Germinal center (tissue), 1 donor: ENCODE measurements at regions not wholly inside any gene's neighbourhood (a gene's known extent, or its start where the extent isn't known, plus 50 kb on each side); places are given as distances from the start of the nearest gene placed in this dataset.
"Not testable (repeated sequence)": the region's sequence is repeated elsewhere in the genome, so short reads cannot be mapped to it uniquely, and the experiment has no call there.

ENCODE experiments used
- DNase-seq: peaks from one replicate; pipeline ENCODE4 v3.0.0; 2012; ENCODE audit warnings: mixed read lengths, low spot score

DNA sequence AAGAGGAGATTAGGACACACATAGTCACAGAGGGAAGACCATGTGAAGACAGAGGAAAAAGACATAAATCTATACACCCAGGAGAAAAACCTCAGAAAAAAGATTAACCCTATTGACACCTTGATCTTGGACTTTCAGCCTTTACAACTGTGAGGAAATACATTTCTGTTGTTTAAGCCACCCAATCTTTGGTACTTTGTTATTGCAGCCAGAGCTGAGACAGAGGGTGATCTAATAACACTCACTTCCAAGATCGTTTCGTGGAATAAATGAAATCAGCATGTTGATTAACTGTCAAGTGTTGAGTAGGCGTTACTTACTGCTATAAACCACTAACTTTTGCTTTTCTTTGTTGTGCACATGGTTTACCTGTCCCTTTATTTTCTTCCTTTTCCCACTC is 361.2 kb upstream of the RIOK2 start:
- DNase-seq: no peak

DNA sequence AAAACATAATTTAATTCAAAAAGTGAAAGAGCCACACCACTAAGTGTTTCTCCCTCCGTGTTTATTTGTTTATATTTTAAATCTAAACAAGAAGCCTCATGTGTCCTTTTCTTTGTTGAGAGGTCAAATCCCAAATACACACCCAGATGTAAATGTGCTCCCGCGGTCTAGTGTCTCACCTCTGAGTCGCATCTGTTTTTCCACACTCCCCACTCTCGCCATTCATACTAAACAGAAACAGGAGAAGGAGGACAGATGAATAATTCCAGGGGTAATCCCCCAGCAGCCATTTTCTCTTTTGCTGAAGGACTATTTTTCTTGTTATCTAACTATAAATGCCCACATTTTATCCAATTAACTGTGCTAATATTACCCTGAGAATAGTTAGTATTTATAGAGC is 361.6 kb upstream of the RIOK2 start:
- no peak for DNase-seq

DNA sequence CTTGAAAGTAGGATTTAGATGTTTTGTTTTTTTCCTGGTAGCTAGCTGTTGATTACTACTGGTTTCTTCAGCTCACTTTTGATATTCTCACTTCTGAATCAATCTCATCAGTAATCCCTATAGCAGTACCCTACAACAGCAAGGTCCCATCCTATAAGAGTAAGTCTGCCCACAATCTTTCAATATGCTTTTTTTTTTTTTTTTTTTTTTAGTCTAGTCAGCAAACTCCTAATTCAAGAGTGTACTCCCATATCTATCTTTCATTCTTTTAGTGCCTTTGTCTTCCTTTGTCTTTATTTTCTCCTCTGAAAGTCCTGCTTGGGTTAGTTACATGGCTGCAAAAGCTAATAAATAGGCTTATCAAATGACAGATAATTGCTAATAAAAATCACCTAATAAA is 362.4 kb upstream of the RIOK2 start:
- DNase-seq: no peak

DNA sequence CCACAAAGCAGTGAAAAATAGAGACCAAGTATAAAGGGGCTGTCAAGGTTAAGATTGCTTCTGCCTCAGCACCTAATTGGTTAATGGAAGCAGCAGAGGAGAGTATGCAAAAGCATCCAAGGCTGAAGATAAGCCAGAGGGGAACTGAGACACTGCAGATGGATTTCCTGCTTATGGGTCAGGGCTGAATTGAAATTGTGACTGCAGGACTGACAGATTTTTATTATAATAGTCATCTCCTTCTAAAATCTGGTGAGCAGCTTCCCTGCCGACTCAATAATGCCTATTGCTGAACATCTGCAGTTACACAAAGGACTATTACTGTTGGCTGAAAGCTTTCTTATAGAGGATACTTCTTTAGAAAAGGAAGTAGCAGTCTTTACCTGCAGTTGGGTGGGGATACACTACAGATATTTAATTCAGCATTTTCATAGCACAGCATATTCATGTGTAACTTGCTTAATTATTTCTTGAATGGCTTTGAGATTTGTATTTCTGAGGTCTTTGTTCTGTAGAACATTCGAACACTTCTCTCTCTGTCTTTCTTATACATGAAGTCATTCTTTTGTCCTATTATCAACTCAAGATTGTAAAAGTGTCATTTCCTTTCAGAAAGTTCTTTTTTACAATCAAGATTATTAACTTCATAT is 363.0 kb upstream of the RIOK2 start:
- no peak for DNase-seq

DNA sequence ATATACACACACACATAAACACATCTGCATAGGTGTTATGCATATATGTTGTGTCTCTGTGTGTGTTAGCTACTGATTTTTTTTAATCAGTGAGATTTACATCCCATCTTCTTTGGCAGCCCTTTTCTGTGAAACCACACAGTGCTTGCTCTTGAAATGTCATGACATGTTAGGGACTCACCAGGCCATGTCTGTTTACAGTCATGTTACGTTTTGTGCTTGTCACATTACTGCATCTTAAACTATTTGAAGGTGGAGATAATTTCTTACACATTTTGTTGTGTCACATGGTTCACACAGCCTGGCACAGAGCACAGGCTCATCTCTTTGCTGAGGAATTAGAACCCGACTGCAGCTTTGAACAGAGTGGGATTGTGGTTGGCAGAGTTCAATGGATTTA is 364.4 kb upstream of the RIOK2 start:
- DNase-seq: no peak

DNA sequence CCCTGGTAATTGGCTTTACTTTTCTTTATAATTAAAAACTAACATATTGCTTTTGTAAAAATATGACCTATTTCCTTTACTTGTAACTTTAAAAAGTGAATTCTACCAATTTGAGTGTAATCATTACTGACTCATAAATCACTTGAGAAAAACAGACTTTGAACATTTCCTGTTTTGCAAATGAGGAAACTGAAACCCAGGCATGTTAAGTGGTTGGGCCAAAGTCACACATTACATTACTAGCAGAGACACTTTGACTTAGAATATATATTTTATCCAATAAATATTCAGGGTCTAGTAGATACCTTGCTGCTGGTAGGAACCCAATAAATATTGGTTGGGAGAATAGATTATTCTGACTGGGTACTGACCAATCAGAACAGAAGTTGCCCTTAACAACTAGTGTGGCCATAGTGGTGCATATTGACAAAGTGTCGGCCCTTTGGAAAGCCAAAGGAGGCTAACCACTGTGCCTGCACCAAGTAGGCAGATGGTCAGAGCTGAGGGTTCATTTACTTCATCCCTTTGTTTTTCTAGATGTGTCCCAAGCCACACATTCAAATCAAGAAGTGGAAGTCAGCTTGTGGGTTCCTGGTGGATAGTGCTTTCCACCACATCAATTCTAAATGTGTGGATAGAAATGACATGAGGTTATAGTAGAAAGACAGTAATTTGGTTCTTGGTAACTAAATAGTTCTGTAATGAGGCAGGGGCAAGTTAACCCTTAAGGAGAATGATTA is 365.1 kb upstream of the RIOK2 start:
- no peak for DNase-seq

DNA sequence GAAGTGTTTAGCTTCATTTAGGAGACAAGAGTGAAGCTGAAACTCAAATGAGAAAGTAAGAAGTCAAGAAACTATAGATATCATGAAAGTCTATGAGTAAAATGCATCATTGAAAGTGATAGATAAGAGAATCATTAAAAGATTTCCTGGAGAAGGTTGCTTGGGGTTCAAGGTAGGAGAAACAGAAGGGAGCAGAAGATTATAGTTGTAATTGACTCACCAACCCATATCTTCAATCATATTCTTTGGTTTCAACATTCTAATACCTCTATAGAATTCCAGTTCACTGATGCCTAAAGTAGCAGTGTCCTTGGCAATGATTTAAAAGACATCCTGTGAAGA is 365.7 kb upstream of the RIOK2 start:
- DNase-seq: no peak

DNA sequence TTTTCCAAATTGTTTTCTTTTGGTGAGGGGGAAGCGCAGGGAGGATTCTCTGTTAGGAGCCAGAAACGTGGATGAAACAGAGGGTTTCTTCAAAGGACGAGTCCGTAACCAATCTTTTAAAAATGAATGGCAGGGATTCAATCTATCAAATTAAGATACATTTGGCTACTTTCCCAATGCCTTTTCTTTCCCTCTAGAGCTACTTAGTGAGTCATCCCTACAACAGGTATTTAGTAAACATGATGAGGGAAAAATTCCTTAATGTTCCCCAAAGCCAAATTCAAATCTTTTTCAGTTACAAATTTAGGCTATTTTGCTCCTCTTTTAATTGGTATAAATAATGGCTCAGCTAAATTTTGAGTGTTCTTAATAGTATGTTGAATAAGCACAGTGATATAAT is 366.4 kb upstream of the RIOK2 start:
- no peak for DNase-seq

DNA sequence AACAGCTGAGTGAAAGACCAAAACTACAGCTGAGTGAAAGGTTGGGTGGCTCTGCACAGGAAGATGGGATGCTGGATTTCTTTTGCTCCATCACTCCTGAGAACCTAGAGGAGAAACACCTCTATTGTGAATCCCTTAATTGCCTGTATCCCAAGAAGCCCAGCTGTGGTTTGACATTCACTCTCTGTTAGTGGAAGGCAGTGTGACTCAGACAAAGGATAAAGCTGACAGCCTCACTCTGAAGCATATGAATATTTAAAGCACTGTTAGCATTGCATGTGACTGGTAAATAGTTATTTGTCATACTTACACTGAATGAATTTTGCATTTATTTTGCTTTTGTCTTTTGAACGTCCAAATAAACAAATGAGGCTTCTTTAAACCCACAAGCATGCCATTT is 367.1 kb upstream of the RIOK2 start:
- DNase-seq: no peak

DNA sequence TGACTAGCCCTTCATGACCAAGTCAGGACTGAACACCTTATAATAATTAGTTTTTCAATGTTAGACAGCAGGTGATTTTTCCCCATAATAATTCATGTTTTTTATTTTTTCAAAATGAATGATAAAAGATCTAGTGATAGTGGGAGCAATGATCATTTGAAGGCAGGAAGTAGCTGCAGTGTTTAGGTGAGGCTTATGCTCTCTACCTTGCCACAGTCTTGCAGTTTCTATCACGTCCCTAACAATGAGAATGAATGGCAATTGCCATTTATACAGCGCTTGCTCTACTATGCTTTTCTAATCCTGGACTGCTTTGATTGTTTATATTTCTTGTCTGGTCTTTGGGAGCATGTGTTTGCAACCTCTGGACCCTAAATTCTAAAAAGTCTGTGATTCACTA is 367.8 kb upstream of the RIOK2 start:
- no peak for DNase-seq

DNA sequence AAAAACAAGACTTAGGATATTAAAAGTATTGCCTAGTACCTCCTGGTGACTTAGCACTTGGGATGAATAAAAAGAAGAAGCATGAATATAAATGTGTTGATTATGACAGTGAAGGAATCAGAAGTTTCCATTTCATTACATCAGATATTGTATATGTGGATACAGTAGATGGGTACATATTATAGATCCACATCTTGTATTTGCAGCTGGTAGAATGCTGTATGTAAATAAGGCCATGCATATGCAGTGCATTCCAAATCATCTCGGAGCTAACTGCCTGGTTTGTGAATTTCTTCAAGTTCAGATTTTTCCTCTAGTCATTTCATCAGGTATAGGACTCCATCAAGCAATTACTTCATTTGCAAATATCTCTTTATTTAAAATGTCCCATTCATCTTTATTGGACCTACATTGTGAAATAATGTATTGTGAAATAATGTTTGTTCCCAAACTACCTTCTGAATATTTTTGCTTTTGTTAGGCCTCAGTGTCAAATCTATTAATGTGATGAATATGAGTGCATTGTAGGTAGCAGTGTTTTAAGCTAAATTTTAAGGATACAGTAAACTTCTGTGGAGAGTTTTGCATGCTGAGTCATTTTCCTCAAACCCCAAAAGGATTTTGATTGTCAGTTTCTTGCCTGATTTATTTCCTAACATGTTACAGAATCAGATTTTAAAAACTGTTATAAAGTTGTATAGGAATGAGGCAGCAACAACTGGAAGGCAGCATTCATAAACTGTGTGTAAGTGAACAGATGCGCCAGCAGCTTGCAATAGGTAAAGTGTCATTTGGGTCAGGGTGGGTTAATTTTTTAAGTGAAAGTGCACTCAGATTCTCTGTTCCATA is 370.8 kb upstream of the RIOK2 start:
- no peak for DNase-seq

DNA sequence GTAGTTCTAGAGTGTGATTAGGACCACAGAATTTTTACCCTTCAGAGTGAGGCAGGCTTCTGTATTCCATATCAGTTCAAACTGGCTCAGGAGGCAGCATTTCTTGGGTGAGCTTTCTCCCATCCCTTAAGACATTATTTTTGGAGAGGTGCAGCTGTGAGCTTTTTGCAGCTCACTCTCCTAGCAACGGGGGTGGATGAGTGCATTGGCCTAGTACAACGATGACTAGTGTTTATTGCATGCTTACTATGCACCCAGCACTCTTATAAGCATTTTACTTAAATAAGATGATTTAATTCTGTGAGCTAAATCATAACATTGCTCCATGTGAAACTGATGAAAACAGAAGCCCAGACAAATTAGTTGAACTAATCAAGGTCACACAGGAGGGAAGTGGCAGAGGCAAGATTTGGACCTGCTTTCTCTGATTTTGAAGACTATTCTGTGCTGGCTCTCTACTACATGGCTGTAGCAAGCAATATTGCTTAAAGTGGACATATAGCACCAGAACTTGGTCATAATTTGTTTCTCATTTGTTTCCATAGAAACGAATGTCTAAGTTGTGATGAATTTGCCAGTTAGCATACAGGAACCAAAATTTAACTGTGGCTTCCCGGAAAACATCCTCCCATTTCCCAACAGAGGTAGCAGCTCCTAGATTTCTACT is 372.1 kb upstream of the RIOK2 start:
- no peak for DNase-seq

DNA sequence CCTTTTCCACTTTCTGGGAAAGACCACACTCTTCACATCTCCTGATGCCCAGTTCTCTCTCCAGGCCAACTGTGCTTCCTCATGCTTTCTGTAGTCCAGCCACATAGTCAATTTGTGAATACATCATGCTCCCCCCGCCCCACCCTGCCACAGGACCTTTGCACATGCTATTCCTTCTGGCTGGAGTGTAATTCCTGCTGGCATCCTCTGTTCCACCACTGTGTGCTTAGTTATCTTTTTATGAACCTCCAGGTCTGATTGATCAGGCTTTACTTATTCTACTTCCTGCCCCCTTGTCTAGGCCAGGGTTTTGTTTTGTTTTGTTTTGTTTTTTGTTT is 372.6 kb upstream of the RIOK2 start:
- no peak for DNase-seq

DNA sequence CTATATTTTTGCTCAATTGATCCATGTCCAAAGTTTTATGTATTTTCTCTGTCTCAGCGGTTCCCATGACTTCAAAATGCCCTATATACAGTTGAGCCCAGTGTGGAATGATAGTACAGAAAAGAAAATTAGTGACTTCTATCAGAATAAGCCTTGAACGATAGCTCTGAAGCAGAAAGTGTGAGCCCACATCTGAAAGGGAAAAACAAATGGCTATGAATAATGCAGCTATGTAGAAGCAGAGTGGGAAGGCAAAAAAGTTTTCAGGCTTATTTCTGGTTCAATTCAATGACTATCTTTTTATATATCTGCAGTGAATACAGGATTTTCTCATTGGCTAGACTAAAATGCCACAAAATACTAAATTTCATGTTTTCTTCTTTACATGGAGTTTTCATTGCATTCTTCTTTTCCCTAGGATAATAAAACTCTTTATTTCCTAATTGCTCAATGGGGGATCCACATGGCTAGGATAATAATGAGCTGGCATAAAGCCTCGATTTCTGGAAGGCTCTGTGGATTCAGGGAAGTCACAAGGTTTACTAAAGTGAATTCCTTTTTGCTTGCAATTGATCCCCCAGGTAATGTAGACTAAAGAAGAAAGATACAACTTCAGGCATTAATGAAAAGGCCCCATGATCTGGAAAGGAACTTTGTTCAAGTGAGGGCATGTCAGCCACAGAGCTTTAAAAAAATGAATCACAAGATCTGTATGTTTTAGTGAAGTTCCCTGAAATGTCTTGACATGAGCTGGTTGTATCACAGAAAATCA is 377.0 kb upstream of the RIOK2 start:
- no peak for DNase-seq

DNA sequence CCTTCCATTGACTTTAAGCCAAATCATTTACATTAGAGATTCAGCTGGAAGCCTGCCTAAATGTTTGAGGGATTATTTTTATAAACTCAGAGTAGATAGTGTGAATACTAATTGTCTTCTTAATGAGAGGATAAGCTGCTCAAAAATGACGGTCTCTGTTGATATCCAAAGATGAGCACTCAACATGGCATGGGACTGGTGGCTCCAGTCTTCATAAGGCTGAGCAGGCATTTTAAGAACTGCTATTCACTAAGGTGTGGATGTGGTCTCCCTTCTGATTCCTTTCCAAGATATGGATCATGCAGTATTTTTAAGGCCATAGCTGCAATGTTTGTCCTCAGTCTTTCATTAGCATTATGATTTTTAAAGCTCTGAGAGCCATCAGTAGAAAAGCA is 377.5 kb upstream of the RIOK2 start:
- no peak for DNase-seq

DNA sequence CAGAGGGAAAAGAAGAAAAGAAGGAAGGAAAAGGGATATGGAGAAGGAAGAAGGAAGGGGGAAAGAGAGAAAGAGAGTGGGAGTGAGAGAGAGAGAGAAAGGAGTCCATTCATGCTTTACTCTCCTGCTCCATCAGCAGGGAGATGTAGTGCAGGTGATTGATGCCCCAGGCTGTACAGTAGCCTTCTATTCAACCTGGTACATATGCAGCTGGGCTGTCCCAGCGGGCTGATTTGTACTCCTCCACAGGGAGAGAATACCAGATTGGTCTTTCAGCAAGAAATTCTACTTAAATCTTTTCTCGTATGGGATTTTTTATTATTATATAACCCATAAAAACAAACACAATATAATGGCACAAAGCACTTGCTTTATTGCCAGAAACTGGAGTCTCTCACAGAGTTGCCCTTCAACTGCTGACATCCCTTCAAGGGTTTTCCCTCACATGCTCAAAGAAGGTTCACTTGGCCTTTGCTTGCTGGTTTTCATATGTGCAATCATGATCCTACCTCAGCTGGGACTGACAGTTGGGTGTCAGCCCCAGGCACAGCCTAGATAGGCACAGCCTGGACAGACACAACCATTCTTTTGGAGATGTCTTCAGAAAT is 380.1 kb upstream of the RIOK2 start:
- no peak for DNase-seq

DNA sequence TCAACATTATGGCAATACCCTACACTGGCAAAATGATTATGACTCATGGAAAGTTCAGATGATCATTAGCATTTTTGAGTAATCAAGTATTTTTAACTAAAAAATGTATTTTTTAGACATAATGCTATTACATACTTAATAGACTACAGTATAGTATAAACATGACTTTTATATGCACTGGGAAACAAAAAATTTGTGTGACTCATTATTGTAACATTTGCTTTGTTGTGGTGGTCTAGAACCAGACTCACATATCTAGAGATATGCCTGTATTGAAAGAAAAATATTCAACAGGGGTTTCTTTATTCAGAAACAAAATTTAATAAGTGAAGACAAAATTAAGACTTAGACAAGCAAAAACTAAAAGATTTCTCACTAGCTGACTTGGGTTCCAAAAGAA is 385.3 kb upstream of the RIOK2 start:
- no peak for DNase-seq

DNA sequence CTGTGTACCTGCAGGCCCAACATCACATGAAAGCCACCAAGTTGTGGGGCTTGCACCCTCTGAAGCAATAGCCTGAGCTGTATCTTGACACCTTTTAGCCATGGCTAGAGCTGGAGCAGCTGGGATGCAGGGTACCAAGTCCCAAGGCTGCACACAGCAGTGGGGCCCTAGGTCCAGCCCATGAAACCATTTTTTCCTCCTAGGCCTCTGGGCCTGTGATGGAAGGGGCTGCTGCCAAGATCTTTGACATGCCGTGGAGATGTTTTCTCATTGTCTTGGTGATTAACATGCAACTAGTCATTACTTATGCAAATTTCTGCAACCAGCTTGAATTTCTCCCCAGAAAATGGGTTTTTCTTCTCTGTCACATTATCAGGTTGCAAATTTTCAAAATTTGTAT is 387.2 kb upstream of the RIOK2 start:
- DNase-seq: no peak

DNA sequence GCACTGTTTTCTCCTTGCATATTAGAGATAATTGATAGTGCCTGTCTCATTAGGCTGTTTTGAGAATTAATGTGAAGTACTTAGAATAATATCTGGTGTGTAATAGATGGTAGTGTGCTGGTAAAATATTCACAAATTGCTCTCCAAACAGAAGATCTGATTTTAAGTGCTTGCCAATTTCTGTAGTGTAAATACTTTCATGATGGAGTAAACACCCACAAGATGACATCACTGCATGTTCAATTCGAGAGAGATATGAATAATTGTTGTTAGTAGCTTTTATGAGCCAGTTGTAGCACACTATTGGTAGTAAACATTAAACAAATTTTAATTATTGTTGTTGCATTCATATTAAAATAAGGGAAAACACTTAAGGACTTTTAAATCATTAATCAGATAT is 392.3 kb upstream of the RIOK2 start:
- DNase-seq: no peak

DNA sequence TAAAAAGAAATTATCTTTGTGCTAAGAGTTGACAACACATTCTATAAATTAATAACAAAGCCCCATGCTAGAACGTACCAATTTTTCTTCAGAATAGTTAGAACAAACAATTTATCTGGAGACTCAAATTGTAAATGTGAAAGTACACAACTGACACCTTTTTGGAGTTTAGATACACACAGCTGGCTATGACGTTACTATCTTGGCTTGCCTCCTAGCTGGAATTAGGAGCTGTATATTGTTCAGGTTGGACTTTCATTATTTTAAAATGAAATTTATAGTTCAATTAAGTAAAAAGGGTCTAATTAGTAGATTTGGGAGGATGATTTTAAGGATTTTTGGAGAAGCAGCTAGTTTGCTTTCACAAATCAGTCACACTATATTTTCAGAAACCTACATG is 393.9 kb upstream of the RIOK2 start:
- no peak for DNase-seq

DNA sequence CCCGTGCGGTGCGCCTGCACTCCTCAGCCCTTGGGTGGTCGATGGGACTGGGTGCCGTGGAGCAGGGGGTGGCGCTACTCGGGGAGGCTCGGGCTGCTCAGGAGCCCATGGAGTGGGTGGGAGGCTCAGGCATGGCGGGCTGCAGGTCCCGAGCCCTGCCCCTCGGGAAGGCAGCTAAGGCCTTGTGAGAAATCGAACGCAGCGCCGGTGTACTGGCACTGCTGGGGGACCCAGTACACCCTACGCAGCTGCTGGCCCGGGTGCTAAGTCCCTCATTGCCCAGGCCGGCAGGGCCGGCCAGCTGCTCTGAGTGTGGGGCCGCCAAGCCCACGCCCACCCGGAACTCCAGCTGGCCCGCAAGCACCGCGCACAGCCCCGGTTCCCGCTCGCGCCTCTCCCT is 396.9 kb upstream of the RIOK2 start:
- not testable (repeated sequence) for DNase-seq

DNA sequence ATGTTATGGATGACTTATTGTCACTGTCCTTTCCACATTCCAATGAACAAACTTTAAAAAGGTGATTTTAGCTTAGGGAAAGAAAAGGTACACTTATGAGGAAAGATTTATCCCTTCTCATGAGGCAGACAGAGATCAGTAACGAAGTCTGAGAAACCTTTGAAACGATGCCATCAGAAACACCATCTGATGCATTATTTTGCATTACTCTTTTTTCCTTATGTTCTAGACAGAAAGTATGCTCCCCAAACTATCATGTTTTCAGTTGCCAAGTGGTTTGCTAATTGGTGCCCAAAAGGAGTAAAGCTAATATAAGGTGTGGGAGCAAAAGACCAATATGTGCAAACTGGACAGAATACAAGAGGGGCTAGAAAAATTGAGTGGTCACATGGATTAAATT is 397.7 kb upstream of the RIOK2 start:
- DNase-seq: no peak
